Adipocyte (in vitro differentiated cells): ENCODE measurements at regions not wholly inside any gene's neighbourhood (a gene's known extent, or its start where the extent isn't known, plus 50 kb on each side); places are given as distances from the start of the nearest gene placed in this dataset.

Experiments
- DNase-seq: peaks from one replicate; pipeline ENCODE4 v3.0.0-alpha.2; 2015; ENCODE audit warnings: low read depth
- H3K27me3 ChIP-seq: replicated peaks from 2 replicates; pipeline ENCODE4 v1.7.0; 2013; ENCODE audit warnings: mild to moderate bottlenecking, low read length, moderate library complexity; ENCODE audit not compliant: control insufficient read depth, insufficient read depth
- H3K36me3 ChIP-seq: 2 replicates; pipeline ENCODE4 v1.7.0; 2013; ENCODE audit warnings: low read length, mild to moderate bottlenecking, moderate library complexity; ENCODE audit not compliant: control insufficient read depth, insufficient read depth, severe bottlenecking
- H3K4me1 ChIP-seq: 2 replicates; pipeline ENCODE4 v1.7.0; 2013; ENCODE audit warnings: mild to moderate bottlenecking, low read length, moderate library complexity; ENCODE audit not compliant: control insufficient read depth, insufficient read depth
- H3K4me3 ChIP-seq: 2 replicates; pipeline ENCODE4 v1.7.0; 2013; ENCODE audit warnings: mild to moderate bottlenecking, low read length, moderate library complexity
- H3K9ac ChIP-seq: 2 replicates; pipeline ENCODE4 v1.7.0; 2013; ENCODE audit warnings: mild to moderate bottlenecking, low read length, moderate library complexity
- H3K9me3 ChIP-seq: 2 replicates; pipeline ENCODE4 v1.7.0; 2013; ENCODE audit warnings: mild to moderate bottlenecking, low read length, moderate library complexity; ENCODE audit not compliant: control insufficient read depth

GRCh38 chr7:153590136-153590535 lies 462.1 kb upstream of the DPP6 start:
- Histone ChIP-seq H3K9me3 (no peaks in the 10 kb centered on the region), H3K9ac (no peak overlapping the region), H3K4me3 (no peak overlapping the region), H3K36me3 (no peaks in the 10 kb centered on the region), H3K4me1 (no peaks in the 10 kb centered on the region), H3K27me3 (no peaks in the 10 kb centered on the region)
- no peak for DNase-seq

GRCh38 chr7:153590571-153590970 lies 461.6 kb upstream of the DPP6 start:
- Histone ChIP-seq H3K27me3 (no peaks in the 10 kb centered on the region), H3K4me3 (no peak overlapping the region), H3K4me1 (no peaks in the 10 kb centered on the region), H3K36me3 (no peaks in the 10 kb centered on the region), H3K9me3 (no peaks in the 10 kb centered on the region), H3K9ac (no peak overlapping the region)
- no peak for DNase-seq

DNA sequence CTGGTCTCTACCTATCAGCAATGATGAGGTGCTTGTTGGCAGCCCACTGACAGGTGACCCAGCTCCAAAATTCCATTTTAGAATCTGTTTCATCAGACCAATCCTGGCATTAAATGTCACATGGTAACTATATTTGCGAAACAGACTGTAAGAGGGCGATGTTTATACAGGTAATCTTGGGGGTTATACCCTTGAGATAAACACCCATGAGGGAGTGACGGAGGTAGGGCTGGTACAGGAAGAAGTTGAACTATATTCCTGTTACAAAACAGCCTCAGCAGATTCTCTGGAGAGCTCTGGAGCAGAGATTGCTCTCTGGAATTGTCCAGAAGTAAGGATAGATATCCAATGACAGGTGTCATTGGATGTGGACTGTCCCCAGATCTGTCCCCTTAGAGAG lies 444.8 kb upstream of the DPP6 start:
- no peaks in the 10 kb centered on the region for H3K36me3 ChIP-seq
- H3K27me3 ChIP-seq, result no peaks in the 10 kb centered on the region
- no peak overlapping the region for H3K4me3 ChIP-seq
- H3K9me3 ChIP-seq, result peaks cover 14% of the 10 kb centered on the region
- H3K9ac ChIP-seq, result no peak overlapping the region
- no peaks in the 10 kb centered on the region for H3K4me1 ChIP-seq
- DNase-seq, result no peak

GRCh38 chr7:153616711-153617325 lies 435.4 kb upstream of the DPP6 start:
- no peaks in the 10 kb centered on the region for H3K4me1 ChIP-seq
- no peak overlapping the region for H3K4me3 ChIP-seq
- no peaks in the 10 kb centered on the region for H3K27me3 ChIP-seq
- no peak for DNase-seq
- H3K9ac ChIP-seq, result no peak overlapping the region
- H3K36me3 ChIP-seq, result no peaks in the 10 kb centered on the region
- peaks cover 4% of the 10 kb centered on the region for H3K9me3 ChIP-seq

GRCh38 chr7:153627323-153627722 lies 424.9 kb upstream of the DPP6 start:
- H3K27me3 ChIP-seq, result no peaks in the 10 kb centered on the region
- no peak overlapping the region for H3K9ac ChIP-seq
- H3K4me1 ChIP-seq, result no peaks in the 10 kb centered on the region
- H3K4me3 ChIP-seq, result no peak overlapping the region
- no peak for DNase-seq
- H3K9me3 ChIP-seq, result no peaks in the 10 kb centered on the region
- no peaks in the 10 kb centered on the region for H3K36me3 ChIP-seq

DNA sequence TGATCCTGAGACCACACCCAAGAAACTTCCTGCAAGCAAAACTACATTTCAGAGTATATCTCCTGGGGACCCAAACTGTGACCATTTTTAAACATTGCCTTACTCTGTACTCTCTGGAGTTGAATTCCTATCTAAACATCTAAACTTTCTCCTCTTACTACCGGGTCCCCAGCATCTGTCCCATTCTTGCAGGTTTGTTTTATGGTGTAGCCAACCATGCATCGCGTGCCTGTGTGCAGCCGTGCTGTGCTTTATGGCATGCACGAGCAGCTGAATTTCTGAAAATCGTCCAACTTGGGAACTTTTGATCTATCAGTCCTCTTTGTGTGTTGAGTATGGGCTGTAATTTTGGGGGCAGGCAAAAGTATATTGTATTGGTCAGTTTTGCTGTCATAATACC lies 423.8 kb upstream of the DPP6 start:
- H3K36me3 ChIP-seq, result no peaks in the 10 kb centered on the region
- no peaks in the 10 kb centered on the region for H3K27me3 ChIP-seq
- DNase-seq, result no peak
- no peak overlapping the region for H3K9ac ChIP-seq
- H3K9me3 ChIP-seq, result no peaks in the 10 kb centered on the region
- no peaks in the 10 kb centered on the region for H3K4me1 ChIP-seq
- H3K4me3 ChIP-seq, result no peak overlapping the region

- Histone ChIP-seq H3K4me3 (no peak overlapping the region), H3K27me3 (no peaks in the 10 kb centered on the region), H3K36me3 (no peaks in the 10 kb centered on the region), H3K9me3 (no peaks in the 10 kb centered on the region), H3K9ac (no peak overlapping the region), H3K4me1 (no peaks in the 10 kb centered on the region)
- no peak for DNase-seq
Observed at GRCh38 chr7:153628825-153629224, 423.4 kb upstream of the DPP6 start.

- no peak for DNase-seq
- Histone ChIP-seq H3K4me3 (no peak overlapping the region), H3K4me1 (no peaks in the 10 kb centered on the region), H3K36me3 (no peaks in the 10 kb centered on the region), H3K27me3 (no peaks in the 10 kb centered on the region), H3K9me3 (peaks cover 13% of the 10 kb centered on the region), H3K9ac (no peak overlapping the region)
Observed at GRCh38 chr7:153638821-153639435, 413.3 kb upstream of the DPP6 start.

GRCh38 chr7:153640586-153640985 lies 411.6 kb upstream of the DPP6 start:
- Histone ChIP-seq H3K27me3 (no peaks in the 10 kb centered on the region), H3K36me3 (no peaks in the 10 kb centered on the region), H3K4me3 (no peak overlapping the region), H3K4me1 (no peaks in the 10 kb centered on the region), H3K9ac (no peak overlapping the region), H3K9me3 (peaks cover 13% of the 10 kb centered on the region)
- DNase-seq, result no peak

DNA sequence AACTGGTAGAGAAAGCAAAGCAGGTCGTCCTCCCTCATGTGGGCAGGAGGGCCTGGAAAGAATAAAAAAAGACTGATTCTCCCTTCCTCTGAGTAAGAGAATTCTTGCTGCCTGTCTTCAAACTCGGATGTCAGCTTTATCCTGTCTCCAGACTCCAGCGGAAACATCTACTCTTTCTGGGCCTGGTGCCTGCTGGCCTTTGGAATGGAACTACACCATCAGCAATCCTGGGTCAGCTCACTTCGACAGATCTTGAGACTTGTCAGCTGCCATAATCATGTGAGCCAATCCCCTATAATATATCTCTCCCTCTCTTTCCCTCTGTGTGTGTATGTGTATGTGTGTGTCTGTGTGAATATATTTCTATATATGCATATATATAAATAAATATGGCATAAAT lies 411.0 kb upstream of the DPP6 start:
- no peak for DNase-seq
- Histone ChIP-seq H3K9ac (no peak overlapping the region), H3K4me3 (no peak overlapping the region), H3K9me3 (peaks cover 13% of the 10 kb centered on the region), H3K27me3 (no peaks in the 10 kb centered on the region), H3K4me1 (no peaks in the 10 kb centered on the region), H3K36me3 (no peaks in the 10 kb centered on the region)

DNA sequence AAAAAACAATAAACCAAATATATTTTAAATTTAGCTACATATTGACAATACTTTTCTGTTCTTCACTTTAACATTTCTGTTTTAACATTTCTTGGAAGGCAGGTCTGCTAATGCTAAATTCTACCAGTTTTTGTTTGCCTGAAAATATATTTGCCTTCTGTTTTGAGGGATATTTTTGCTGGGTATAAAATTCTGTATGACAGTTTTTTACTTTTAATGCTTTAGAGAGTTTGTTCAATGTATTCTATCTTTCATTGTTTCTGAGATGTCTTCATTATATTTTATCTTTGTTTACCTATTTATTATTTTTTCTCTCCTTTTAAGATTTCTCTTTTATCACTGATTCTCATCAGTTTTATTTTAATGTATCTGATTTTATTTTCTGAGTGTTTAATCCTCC lies 409.2 kb upstream of the DPP6 start:
- Histone ChIP-seq H3K4me3 (no peak overlapping the region), H3K4me1 (no peaks in the 10 kb centered on the region), H3K27me3 (no peaks in the 10 kb centered on the region), H3K36me3 (no peaks in the 10 kb centered on the region), H3K9ac (no peak overlapping the region), H3K9me3 (peaks cover 13% of the 10 kb centered on the region)
- DNase-seq, result no peak
